GM18505 (cell line): ENCODE measurements at regions not wholly inside any gene's neighbourhood (a gene's known extent, or its start where the extent isn't known, plus 50 kb on each side); places are given as distances from the start of the nearest gene placed in this dataset.
"Not testable (repeated sequence)": the region's sequence is repeated elsewhere in the genome, so short reads cannot be mapped to it uniquely, and the experiment has no call there.

Experiments
- ATAC-seq: cut with Tn5 transposase; IDR thresholded peaks from one replicate; pipeline ENCODE4 v1.9.1; 2021; ENCODE audit not compliant: unreplicated experiment
- POLR2A ChIP-seq: IDR thresholded peaks from 4 replicates; pipeline ENCODE4 v1.6.1; 2011; ENCODE audit warnings: borderline replicate concordance; ENCODE audit not compliant: insufficient read depth, insufficient read length; ENCODE audit errors: extremely low read depth

DNA sequence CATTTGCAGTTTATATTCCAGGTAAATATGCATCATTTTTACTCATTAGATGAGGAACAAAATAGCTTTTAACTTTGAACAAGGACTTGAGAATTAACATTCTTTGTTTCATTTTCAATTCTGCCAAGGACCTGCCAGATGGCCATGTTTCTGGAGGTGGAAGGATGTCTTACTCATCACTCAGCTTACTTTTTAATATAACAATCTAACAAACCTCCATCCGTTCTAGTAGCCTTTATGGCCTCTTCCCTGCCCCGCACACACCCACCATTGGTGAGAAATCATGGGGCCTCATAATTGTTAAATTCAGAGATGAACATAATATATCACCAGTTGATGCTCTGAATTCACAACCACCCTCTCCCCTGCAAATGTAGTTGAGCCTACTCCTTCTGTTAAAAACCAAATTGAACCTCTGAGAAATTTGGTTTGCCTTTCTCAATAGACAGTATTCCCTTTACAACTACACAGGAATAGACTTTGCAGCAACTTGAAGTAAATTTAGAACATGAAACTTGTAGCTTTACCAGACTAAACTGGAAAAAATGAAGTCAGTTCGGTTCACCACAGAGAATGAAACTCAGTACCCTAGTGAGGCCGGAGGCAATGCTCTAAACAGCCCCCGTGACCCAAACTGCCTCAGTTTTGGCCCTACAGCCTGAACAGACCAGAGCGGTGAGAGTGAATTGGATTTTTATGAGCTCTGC is 50.1 kb upstream of the ACSL4 start:
- ATAC-seq, result peak; percentile 73
- peak; percentile 29 for TF ChIP-seq POLR2A

GRCh38 chrX:109783701-109784079 is 50.6 kb upstream of the ACSL4 start:
- no peak for ATAC-seq
- TF ChIP-seq POLR2A, result no peak

GRCh38 chrX:109785053-109785452 is 52.0 kb upstream of the ACSL4 start:
- TF ChIP-seq POLR2A, result no peak
- no peak for ATAC-seq

DNA sequence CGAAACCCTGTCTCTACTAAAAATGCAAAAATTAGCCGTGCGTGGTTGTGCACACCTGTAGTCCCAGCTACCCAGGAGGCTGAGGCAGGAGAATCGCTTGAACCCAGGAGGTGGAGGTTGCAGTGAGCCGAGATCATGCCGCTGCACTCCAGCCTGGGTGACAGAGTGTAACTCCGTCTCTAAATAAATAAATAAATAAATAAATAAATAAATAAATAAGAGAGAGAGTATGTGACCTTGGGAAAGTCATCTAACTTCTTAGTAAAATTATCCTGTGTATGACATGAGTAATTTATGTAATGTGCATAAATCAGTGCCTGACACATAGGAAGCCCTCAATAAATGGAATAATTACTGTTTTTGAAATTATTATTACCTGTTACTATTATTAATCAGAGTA is 57.5 kb upstream of the ACSL4 start:
- not testable (repeated sequence) for ATAC-seq

- no peak for ATAC-seq
- TF ChIP-seq POLR2A, result no peak
Observed at GRCh38 chrX:109793191-109793590, 60.1 kb upstream of the ACSL4 start.

GRCh38 chrX:109795682-109796081 is 62.6 kb upstream of the ACSL4 start:
- TF ChIP-seq POLR2A, result no peak
- no peak for ATAC-seq

GRCh38 chrX:109797311-109797975 is 64.4 kb upstream of the ACSL4 start:
- no peak for ATAC-seq
- no peak for TF ChIP-seq POLR2A

DNA sequence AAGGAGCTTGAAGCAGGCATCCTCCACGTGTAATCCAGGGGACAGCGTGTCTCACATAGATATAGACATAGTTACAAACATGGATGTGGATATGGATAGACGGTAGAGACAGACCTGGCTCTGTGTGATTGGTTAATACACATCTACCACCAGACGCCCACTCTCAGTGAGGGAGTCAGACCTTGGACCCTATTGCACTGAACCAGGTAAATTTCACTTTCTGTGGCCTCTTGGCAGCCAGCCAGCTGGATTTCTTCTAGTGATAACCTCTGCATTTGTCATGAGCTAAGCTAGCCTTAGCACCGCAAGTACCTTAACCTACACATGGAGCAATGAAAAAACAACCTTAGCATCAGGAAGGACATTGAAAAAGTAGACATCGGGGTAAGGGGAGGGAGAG is 79.2 kb upstream of the ACSL4 start:
- no peak for ATAC-seq
- no peak for TF ChIP-seq POLR2A

DNA sequence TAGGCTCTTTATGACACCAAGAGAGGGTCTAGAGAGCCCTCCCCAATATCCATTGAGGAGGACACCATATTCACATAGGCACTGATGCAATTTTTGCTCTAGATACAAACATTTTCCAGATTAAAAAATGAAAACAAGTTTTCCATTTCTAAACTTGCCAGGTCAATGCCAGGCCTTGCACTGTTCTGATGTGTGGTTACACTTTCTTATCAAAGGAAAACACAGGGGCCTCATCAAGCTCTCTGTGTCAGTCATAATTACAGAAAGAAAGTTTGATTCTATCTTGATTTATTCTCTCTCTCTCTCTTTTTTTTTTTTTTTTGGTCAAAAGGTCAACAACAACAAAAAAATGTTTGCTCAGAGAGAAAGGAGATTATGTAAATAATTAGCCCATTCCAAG is 80.2 kb upstream of the ACSL4 start:
- no peak for ATAC-seq
- no peak for TF ChIP-seq POLR2A

GRCh38 chrX:109818976-109819375 is 85.9 kb upstream of the ACSL4 start:
- ATAC-seq, result no peak
- TF ChIP-seq POLR2A, result no peak

- no peak for TF ChIP-seq POLR2A
- no peak for ATAC-seq
Observed at GRCh38 chrX:109822861-109823260, 89.8 kb upstream of the ACSL4 start.

DNA sequence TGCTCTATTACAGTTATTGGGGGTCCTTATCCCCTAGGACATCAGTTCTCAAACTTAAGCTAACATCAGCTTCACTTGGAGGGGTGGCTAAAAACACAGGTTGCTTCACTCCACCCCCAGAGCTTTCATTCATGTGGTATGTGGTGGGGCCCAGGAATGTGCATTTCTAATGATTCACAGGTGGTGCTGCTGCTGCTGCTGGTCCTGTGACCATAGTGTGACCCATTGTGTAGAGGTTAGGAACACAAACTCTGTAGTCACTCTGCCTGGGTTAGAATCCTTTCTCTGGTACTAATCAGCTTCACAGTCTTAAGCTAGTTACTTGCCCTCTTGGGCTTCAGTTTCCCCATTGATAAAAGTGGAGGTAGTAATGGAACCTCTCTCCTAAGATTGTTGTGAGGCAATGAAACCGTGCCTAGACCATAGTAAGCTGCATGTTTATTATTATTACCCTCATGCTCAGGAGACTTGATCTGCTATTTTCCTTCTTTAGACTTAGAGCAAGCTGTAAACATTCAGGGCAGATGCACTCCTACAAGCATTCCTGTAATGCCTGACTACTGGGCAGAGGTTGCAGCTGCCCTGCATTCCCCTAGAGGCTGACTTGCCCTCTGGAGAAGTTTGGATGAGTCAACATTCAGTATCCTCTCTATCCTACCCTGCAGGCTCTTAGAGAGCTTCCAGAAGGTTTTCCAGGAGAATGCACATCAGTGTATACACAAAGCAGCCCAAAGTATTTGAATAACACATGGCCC is 94.1 kb upstream of the ACSL4 start:
- no peak for ATAC-seq
- TF ChIP-seq POLR2A, result no peak

- no peak for ATAC-seq
- TF ChIP-seq POLR2A, result no peak
Observed at GRCh38 chrX:109827772-109828171, 94.7 kb upstream of the ACSL4 start.

DNA sequence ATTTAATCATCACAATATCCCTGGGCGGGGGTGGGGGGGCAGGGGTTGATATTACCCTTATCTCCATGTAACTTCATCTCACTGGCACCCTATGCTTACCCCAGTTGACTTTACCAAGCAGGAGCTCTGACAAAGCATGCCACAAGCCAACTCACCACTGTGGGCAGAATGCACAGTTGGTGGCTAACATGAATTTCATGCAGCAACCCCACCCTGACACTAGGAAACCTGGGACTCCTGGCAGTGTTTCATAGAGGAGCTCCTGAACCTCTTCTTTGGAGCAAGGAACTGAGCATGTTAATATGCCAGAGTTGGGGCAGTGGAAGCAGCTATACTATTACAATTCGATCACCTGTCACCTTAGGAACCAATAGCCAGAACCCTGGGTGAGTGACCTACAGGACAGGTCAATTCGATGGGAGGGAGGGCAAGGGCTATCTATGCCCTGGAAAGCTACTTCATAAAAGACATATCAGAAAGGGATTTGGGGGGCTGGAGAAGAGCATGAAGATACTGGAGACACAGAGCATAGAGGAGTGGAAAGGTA is 97.2 kb upstream of the ACSL4 start:
- peak; percentile 24 for ATAC-seq
- TF ChIP-seq POLR2A, result no peak

- no peak for TF ChIP-seq POLR2A
- peak; percentile 63 for ATAC-seq
Observed at GRCh38 chrX:109830704-109831206, 97.7 kb upstream of the ACSL4 start.
